ENCODE measurements at regions not wholly inside any gene's neighbourhood (a gene's known extent, or its start where the extent isn't known, plus 50 kb on each side); places are given as distances from the start of the nearest gene placed in this dataset.

DNA sequence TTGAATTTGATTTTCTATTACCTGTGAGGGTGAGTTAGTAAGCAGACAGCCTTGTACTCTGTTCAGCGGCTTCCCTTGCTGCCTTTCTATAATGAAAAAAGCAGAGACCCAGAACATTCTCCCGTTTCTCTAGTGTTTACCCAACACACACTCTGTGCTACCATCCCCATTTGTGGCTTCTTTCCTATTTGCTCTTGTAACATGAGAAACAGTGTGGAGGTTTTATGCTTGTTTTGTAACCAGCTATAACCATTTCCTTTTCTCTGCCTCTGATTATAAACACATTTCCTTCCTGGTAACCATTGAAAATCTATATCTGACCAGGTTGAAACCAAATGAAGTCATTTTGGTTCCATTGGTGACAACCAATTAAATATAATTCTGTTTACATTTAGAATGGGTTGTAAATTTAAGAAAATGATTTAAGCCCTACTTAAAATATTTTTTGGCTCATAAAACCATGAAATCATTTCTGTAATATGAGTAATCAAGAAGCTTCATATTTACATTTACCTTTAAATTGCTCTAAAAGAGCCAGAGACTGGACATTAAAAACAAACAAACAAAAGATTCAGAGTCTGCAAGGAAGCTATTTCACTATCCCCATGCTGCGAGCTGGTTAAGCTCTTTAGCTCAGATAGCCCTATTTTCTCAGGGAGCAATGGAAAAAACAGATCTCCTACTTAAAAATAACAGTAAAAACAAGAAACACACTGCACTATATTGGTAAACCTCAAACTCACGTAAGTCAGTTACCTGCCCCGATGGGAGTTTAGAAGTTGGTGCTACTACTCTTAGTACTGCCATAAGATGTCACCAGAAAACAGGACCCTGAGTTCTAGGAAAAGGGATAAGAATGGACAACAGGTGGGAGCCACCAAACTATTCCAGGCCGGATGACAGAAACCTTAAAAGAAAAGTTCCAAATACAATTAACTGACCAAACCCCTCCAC is 206.5 kb upstream of the EEA1 start:
- no peak for FAIRE-seq

GRCh38 chr12:93136253-93137055 is 207.4 kb upstream of the EEA1 start:
- no peak for FAIRE-seq

DNA sequence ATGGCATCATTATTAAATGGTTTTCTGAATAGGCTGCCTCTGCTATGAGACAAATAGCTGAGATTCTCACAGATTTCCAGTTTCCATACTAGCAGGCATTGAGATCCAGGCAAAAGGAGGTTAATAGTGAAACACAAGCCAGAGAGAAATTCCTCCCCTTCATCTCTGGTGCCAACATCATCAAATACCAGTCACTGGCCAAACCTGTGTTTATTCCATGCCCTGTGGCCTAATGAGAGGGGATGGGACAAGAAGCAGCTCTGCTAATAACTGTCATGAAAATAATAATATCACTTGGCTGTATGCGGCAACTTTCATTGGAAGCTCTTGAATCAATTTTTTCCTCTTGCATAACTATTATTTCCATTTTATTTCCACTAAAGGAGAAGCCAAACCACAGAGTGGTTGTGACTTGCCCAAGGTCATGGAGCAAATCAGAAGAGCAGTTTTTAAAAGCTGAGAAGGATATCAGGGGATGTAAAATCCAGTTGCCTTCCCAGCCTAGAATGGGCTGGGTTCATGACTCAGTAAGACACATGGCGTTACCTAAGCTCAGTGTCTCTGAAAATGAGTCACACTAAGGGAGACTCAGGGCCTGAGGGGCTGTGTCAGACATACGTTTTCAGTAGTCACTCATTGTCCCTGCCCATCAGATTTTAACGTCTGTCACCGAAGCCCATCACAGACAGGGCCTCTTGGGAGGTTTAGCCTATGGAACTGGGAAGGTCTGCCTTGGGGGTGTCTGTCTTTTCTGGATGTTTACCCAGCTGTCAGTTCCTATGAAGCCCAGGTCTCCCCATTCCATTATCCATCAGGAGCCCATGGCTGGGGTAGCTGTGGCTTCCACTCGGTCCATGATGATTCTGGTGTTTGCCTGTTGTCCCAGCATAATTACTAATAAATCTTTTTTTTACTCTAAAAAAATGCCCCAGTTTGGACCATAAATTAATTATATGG is 208.8 kb upstream of the EEA1 start:
- FAIRE-seq: no peak

GRCh38 chr12:93139028-93139665 is 210.1 kb upstream of the EEA1 start:
- FAIRE-seq: no peak

- FAIRE-seq: no peak
These were observed 211.2 kb upstream of the EEA1 start for GRCh38 chr12:93140325-93140724.

GRCh38 chr12:93140801-93141200 is 211.7 kb upstream of the EEA1 start:
- FAIRE-seq: no peak

- no peak for FAIRE-seq
These were observed 213.8 kb upstream of the EEA1 start for GRCh38 chr12:93142881-93143280.

DNA sequence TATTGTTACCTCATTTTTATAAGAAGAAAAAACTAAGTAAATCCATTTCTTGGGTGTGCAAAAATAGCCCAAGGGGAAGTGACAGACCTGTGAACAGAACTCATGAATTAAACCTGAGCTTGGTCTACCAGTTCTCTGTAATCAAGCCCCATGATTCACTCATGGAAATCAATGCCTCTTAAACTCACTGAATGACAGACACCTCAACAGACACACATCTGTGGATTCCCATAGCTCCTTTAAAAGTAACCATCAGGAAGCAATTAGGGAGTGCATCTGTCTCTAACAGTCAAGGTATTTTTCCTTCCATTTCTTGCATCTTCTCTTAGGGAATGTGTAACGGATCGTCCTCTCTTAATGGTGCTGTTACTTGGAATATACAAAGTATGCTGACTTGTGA is 215.0 kb upstream of the EEA1 start:
- FAIRE-seq: no peak

DNA sequence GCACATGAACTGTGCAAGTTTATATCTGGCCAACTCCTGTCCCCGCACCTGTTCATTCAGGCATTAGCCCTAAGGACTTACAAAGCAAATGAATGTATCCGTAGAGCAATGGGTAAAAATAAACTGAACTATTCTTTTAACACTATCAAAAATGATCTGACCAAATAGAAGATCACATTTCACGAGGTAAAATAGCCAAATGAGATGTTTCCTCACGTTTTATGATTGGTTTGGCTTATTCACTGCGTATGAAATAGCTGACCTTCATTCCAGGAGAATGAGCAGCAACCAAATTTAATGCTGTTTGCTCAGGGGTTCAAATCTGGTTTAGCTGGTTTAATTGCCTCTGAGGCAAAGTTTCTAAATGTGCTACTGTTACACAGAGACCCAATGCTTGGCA is 216.0 kb upstream of the EEA1 start:
- FAIRE-seq: no peak

DNA sequence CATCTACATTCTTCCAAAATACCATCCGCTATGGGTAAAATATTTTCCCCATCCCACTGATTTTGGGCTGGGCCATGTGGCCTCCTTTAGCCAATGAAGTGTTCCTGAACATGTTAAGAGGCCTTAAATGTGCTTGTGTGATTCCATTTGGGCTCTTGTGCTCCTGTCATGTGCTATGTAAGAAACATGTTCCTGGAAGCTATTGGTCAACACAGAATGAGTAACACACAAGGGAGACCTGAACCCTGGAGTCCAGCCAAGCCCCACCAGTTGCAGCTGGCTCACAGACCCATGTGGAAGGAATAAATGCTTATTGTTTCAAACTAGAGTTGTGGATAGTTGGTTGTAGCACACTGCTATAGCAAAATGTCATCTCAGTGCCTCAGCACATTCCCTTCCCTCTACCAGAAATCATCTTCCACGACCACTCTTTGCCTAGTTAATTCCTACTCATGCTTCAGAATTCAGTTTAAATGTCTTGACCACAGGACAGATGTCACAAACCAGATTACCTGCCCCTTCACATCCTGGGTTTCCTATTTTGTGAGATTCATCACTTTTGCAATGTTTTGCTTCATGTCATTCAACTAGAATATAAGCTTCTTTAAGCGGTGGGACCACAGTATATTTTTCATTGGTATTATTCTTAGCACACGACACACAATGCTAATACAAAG is 217.3 kb upstream of the EEA1 start:
- no peak for FAIRE-seq

DNA sequence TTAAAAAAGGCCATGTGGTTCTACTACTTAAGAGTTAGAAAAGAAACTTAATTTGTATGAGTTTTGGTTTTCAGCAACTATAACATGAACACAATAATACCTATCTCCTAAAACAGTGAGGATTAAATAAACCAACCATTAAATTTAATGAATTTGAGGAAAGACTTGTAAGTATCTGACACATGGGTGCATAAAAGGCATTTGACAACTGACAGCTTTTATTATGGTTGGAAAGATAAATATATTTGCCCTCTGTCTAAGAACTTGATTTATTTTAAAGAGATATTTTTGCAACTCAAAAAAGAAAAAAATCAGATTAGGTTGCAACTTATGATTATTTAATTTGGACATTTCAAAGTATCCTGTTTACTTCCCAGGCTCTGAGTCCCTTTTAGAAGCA is 217.9 kb upstream of the EEA1 start:
- no peak for FAIRE-seq

GRCh38 chr12:93148412-93148811 is 219.3 kb upstream of the EEA1 start:
- FAIRE-seq: no peak

GRCh38 chr12:93149229-93149628 is 220.1 kb upstream of the EEA1 start:
- no peak for FAIRE-seq

GRCh38 chr12:93151079-93151762 is 222.1 kb upstream of the EEA1 start:
- no peak for FAIRE-seq

DNA sequence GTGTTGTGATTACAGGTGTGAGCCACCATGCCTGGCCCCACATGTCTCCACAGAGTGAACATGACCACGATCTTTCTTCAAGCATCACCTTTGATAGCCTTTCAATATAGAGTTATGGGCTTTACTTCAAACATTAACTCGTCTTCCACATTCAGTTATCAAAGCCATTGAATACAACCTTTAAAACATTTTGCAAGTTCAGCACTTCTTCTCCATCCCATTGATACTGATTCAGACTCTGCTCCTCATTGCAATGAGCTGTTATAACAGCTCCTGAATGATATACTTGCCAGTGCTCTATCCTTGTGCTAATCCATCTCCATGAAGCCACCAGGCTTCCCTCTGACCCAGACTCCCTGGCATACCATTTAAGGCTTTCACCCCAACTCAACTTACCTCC is 223.5 kb upstream of the EEA1 start:
- FAIRE-seq: no peak

- no peak for FAIRE-seq
These were observed 224.2 kb upstream of the EEA1 start for GRCh38 chr12:93153321-93153720.

DNA sequence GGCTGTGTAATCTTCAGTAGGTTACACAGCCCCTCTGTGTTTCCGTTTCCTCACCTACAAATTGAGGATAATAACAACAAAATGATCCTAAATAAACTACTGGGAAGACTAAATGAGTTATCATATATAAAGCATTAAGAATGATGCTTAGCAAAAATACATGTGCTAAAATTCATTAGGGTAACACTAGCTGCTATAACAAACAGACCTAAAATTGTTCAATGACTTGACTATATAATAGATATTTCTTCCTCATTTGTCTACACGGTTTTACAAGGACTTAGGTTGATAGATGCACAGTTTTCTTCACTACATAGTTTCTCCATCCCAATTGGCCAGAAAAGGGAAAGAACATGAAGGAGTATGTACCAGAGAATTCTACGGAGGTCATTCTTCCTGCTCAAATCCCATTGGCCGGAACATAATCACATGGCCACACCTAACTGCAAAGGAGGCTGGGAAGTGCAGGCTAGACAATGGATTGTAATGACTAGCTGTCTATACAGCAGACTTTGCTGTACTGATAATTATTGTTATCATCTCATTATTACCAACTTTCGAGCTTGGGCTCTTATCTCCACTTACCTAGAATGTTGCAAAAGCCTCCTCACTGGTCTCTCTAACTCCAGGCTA is 223.5 kb upstream of the NUDT4 start:
- FAIRE-seq: no peak

GRCh38 chr12:93154753-93155480 is 222.8 kb upstream of the NUDT4 start:
- FAIRE-seq: no peak

DNA sequence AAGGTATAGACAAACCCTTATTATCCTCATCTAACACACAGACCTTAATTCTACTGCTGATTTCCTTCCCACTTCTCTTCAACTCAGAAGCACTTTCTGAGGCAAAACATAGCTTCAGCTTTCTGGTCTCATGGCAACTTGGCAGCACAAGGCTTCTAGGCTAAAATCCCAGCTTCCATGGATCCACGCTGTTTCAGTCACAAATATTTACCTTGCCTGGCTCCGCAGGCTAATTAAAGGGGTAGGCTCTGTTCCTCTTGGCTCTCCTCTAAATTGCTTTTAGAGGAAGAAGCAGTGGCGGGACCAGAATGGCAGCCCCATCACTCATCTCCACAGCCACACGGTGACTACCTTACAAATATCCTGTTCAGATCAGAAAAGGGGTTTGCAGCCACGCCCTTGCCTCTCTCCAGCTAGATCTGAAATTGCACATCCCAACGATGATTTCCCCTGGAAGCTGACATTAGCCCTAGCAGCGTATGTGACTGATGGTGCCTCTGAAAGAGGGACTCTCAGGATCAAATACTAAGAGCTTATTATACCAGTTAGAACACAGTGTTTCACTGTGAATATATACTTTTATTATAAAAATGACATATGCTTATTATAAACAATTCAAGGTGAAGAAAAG is 221.5 kb upstream of the NUDT4 start:
- FAIRE-seq: no peak

All from TTC549 (cell line).